ENCODE measurements at regions not wholly inside any gene's neighbourhood (a gene's known extent, or its start where the extent isn't known, plus 50 kb on each side); places are given as distances from the start of the nearest gene placed in this dataset.

- TF ChIP-seq CTCF (IDR thresholded peaks at IDR 0.05) (no peak), PREB (CRISPR knock-in tag; IDR thresholded peaks at IDR 0.05; ENCODE audit: borderline replicate concordance) (no peak), CREM (CRISPR knock-in tag; IDR thresholded peaks at IDR 0.05) (no peak)
These were observed 299.6 kb upstream of the STXBP5 start for GRCh38 chr6:146904596-146904995.

All from WTC11 (cell line).